GM19397 (cell line): ENCODE measurements at regions not wholly inside any gene's neighbourhood (a gene's known extent, or its start where the extent isn't known, plus 50 kb on each side); places are given as distances from the start of the nearest gene placed in this dataset.

Experiments
- ATAC-seq: cut with Tn5 transposase; IDR thresholded peaks from one replicate; pipeline ENCODE4 v1.9.1; 2021; ENCODE audit warnings: mild to moderate bottlenecking, moderate library complexity; ENCODE audit not compliant: unreplicated experiment

DNA sequence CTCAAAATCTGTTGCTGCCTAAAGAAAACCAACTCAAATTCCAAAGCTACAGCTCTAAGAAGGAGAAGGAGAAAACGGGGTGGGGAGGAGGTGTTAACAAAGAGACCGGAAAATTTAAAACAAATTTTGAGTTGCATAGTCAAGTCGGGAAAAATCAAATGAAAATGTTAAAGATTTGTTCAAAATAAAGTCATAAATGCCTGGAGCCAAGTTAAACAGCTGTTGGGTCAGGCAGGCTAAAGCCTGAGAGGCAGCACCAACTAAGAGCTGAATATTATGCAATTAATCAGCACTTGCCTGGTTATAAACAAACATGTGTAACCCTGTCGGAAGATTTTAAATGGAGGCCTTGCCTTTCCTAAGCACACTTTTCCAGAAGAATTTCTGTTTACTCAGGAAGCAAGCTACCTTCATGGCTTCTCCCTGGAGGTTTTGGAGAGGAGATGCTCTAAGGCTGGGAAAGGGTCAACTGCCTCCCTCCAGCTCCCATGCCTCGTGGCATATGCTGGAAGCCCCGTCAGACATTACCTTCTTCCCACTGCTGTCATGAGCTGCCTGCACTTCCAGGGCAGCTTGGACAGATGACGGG lies 270.5 kb downstream of the DMRT2 start:
- no peak for ATAC-seq

DNA sequence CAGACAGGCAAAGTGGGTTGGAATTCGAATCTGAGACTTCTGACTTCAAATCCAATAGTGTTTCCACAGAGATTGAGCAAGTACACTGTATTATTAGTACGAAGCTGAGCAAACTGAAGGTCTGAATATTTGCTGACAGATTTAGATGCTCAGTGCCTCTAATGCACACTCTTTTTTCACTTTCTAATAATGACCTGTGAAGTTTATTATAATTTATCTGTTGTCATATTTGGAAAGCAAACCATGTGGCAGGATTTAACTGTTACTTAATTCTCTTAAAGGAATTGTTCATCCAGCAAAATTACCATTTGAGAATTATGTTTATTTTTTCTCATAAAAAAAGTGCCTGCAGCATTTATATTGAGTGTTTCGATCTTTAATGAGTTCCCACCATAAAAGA lies 277.3 kb downstream of the DMRT2 start:
- ATAC-seq: no peak

DNA sequence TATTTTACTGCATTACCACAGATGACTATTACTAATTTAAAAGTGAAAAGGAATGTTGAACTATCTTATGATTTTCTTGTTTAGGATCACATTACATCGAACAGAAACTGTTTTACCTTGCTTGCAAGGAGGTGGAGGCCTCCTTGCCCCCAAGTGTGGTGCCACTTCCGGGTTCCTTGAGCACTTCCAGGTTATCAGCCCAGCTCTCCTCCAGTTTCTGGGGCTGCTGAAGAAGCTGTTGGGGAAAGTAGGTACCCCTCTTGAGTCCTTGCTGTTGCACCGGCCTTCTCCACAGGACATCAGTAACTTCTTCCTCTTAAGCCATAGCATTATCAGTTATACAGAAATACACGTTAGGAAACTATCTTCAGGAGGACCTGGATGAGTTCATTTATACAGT lies 278.2 kb downstream of the DMRT2 start:
- ATAC-seq: no peak

DNA sequence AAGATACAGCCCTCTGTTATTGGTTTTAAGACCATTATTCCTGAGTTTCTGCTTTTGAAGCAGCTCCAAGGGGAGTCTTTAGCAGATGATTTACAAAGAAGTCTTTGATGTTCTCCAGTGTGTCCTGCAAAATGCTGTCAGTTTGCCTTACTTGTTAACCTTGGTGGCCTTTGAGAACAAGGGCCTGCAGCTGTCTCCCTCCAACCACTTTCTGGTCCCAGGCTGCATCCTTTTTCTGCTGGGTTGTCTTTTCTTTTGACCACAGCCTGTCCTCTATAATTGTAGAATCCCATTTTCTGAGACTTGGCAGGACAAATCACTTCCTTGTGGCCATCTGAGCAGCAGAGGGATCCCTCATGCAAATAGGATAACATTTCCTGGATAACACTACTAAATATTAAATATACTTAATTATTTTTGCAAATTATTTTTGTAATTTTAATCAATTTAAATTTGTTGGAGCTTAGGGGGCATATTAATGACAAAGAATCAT lies 281.4 kb downstream of the DMRT2 start:
- no peak for ATAC-seq

DNA sequence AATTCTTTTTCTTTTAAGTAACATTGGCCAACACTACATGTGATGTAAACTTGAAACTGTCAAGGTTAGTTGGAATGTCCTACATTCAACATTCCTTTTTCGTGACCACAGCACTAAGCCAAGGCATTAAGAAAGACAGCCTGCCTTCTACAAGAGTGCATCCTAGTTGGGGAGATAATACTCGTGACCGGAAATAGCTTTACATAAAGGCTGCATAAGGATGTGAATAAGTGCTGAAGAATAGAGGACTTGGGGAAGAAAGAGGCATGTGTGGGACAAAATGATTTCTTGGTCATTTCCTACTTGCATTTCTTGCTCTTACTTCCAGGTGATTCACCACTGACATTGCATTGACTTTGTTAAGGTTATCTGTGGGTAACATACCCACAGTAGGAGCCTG lies 282.0 kb downstream of the DMRT2 start:
- ATAC-seq: no peak

DNA sequence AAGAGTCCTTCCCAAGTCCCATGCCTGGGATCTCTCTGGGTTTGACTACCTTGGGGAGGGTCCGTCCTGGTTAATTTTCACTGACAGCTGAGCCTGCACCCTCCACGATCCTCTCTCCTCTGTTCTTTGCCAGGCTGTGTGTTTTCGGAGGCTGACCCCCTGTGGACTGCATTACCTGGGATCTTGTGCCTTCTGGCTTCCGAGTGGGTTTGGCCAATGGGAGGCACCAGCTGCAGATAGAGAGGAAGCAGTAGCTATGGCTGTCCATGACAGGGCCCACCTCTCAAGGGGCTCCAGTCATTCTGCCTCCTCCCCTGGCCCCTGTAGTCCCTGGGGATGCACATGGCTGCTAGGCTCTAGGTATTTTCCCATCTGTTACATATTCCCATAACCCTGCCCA lies 285.0 kb downstream of the DMRT2 start:
- no peak for ATAC-seq

DNA sequence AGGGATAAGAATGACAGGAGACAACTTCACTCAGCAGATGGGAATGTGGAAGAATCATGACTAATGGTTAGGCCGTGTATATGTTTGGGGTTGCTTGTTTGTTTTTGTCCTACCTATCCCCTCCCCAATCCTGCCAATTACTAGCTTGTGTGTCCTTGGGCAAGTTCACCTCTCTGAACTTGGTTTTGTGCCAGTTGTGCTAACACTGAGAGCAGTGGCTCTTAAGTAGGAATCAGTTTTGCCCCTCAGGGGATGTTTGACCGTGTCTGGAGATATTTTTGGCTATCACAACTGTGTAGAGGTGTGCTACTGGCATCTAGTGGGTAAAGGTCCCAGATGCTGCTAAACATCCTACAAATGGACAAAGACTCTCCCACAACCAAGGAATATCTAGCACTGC lies 287.0 kb downstream of the DMRT2 start:
- ATAC-seq: no peak

DNA sequence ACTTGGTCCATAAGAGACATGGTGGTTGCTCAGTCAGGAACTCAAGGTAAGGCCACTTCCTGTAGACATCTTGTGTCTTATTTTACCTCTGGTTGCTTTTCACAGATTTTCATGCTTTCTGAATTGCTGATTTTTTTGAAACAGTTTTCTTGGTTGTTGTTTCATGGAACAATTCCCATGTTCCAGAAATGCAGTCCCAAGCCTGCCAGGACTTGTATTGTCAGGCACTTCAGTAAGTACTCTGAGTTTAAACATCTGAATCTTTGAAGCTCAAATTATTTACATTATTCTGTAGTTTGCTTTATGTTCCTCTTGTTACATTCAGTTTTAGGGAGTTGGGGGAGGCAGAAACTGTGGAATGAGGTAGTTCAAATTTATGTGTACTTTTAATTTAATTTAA lies 290.2 kb downstream of the DMRT2 start:
- ATAC-seq: no peak

DNA sequence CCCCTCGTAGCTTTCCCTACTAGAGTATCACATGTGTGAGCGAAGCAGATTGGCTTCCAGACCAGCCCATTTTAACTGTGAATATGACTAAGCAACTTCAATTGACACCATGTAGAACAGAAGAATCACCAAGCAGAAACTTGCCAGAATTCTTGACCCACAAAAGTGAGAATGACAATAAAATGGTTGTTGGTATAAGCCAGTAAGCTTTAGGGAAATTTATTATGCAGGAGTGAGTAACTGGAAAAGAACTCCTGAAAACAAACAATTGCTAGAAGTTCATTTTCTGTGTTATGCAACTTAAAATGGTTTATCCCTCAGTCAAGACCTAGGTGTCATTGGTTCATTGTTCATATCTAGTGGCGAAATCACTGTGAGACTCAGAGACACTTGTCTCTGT lies 303.1 kb downstream of the DMRT2 start:
- no peak for ATAC-seq

DNA sequence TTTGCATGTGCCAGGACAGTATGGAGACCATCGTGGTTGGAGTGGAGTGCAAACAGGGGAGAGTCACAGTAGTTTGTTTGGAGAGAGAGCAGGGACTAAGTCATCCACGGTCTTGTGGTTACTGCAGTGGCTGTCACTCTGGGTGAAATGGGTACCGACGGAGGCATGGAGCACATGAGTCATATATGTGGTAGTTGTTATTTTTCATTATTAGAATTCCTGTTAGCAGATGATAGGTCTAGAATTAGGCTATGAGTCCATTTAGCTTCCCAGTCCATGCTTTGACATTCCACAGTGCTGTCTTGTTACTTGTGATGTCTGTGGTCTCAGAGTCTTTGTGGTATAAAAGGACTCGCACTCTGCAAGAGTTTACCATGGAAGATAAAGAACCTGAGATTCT lies 303.9 kb downstream of the DMRT2 start:
- no peak for ATAC-seq

DNA sequence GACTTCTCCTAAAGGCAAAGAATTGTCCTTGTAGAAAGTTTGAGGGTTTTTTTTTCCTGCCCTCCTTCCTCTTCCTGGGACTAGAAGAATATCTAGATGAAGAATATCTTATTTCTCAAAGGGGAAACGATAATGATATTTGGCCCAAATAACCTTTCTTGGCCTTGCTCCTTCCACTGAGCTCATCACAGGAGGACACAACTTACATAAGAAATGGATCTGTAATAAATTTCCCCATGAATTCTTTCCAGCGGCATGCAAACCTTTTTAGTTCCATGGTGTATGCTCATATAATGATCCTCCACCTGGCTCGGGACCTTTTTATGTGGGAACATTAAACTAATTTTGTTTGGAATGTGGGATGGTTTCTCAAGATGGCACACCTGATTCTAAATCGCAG lies 304.4 kb downstream of the DMRT2 start:
- no peak for ATAC-seq

DNA sequence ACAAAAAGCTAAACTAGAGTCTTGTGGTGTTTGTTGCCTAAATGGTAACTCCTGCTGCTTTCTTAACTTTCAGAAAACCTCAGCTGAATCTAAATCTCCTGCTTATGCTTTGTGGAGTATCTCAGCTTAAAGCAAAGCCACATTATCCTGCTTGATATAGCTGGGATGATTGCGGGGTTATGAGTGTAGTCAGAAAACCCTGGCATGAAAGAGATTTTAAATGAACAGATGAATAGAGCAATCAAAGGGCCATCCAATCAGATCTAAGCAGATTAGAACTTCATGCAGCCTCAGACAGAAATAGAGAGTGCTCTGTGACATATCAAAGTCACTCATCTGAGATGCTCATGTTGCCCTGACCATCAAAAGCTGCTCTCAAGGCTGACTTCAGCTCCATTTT lies 305.5 kb downstream of the DMRT2 start:
- no peak for ATAC-seq

DNA sequence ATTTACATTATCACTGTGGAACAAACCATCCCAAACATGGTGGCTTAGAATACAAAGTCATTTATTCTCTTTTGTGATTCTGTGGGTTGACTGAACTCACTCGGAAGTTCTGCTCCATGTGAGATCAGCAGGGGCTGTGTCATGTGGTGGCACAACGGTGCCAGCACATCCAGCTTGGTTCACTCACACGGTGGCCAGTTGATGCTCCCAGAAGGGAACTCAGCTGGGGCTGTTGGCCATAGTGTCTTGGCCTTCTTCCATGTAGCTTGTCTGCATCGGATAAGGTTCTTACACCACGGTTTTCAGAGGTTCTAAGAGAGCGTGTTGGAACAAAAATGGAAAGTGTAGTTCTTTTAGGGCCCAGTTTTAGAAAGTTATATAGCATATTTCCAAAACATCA lies 312.7 kb downstream of the DMRT2 start:
- no peak for ATAC-seq

DNA sequence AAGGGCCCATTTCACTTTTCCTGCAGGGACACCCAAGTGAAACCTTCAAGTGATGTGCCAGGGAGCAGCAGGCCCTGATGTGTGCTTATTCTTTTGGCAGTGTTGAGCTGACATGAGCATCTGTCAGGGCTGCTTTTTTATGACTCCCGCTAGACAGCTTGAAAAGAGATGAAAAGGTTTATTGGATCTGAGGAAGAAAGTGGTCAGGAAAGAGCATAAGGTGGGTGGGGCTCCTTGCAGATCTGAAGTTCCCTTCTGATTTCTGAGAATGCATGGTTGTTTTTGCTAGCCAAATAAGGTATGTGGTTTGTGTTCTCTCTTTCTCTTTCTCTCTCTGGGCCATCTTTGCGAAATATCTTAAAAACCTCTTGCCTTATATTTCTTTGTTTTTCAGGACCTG lies 316.1 kb downstream of the DMRT2 start:
- ATAC-seq: no peak

DNA sequence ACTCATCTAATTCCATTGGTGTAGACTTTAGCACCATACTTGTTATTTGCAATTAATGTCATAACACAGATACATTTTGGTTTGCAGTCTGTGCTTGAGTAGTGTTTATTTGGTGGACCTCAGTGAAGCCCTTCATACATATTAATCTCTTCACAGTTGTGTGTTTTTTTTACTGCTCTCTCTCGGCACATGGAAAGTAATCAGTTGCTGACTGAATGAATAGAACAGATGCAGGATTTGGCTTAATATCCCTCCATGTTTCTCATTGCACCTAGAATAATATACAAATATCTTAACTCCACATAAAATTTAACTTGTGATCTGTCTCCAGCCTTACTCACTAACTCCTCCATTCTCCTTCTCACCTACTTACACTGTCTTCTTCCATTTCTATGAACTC lies 319.1 kb downstream of the DMRT2 start:
- ATAC-seq: no peak

DNA sequence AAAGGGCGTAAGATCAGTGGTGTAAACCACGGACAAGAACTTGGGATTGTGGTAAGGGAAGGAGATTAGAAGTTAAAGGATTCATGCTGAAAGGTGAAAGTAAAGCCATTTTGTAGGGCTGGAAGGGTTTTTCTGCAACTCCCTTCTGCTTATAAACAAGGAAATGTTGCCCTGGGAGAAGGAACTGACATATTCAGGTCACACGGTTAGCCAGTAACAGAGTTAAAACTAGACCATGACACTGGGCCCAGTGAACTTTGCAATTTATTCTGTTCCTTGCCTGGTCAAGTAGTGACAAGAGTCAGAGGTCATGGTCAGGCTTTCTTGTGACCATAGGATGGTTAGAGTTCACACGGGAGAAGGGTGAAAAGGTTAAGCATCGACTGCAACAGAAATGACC lies 323.3 kb downstream of the DMRT2 start:
- no peak for ATAC-seq

DNA sequence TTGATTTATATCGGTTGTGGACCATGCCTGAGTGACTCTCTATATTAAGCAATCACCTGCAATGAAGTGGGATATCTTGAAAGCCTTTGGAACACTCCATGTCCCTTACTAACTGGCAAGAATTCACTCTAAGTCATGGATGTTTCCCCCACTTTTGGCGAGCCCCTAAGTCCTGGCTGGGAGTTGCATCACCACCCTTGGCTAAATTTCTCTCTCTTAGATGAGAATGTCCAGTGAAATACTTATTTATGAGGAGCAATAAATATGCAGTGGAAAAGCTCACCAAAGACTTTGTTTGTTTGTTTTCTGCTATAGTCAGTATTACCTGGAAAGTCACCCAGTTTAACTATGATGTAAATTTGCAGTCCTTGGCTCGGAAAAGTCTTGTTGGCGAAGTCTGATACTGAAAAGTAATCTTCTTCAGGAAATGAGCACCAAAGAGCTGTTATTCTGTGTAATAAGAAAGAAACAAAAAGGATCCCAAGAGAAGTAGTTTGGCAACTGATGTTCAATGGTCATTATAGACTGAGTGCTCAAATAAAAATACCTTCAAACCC lies 333.8 kb downstream of the DMRT2 start:
- ATAC-seq: no peak

DNA sequence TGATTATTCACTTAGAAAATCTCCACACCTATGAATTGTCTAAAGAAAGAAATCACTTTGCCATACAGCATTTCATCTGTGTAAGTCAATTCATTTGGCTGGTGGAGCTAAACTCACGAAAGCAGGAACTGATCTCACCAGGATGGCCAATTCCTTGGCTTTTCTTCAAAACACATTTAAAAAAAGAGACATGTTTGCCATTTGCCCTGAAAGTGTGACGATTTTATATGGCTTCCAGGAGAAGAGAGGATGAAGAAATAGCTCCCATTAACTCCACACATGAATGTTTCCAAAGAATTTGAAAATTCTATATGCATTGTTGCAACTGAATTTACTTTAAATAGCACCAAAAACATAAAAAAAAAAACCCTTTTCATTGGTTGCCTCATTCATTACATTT lies 334.7 kb downstream of the DMRT2 start:
- no peak for ATAC-seq

DNA sequence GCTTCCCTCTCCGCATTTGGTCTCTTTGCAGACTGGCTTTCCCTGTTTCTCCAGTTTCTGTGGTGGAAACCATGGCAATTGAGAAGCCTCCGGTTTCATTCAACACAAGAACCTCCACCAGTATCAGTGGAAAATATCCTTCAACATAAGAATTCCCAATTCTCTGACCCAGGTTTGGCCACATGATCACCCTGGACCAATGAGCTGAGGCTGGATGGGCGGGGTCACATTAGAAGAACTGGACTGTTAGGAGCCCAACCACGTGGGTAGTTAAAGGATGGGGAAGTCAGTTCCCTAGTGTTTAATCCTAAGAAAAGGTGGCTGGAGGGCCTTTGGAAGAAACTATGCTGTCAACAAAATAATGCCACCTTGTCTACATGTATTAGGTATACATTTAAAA lies 336.3 kb downstream of the DMRT2 start:
- ATAC-seq: no peak

DNA sequence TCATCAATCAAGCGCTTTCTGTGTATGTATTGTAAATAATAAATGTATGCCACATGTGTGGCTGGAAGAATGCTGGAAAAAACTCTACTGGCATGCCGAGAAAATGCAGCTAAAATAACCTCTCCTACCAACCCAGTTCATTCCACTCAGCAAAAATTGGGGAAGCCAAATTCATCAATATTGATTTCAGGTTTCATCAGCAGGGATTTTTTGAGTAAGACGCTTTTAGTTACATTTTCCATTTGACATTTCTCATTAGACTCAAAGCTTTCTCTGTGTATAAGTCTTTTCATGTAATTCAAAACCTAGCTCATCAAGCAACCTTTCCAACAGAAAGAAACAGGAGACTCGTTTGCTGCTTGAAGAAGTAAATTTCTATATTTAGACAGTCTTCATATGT lies 338.1 kb downstream of the DMRT2 start:
- no peak for ATAC-seq

DNA sequence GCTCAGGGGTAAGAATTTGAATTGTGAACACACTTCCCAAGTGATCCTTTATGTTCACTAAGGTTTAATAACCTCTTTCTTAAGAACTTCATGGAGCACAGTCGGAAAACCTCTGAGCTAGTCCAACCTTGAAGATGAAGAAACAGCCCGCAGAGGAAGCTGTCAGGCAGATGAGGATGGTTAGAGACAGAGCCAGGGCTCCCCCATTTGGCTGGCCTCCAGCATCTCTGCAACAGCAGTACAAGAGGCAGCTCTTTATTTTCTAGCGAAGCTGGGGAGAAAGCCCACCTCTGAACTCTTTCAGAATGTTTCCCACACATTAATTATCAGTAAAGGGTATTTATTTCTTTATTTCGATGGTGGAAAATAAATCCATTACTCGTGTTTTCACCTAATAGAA lies 350.8 kb downstream of the DMRT2 start:
- ATAC-seq: no peak

DNA sequence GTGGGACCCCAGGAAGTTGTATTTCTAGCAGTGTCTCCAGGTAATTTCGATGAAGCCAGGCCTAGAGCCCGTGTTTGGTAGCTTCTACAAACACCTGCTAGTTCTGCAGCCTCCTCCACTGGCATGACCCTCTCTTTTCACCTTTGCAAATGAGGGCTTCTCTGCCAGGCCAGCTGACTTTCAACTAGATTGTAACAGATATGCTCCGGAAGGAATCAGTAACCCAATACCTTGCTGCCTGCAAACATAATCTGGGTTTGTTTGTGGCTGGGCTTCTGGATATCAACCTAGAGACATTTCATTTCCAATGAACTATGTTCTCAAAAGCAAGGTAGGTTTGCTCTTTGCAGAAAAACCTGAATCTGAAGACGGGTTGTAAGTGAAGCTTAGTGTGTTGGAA lies 354.8 kb downstream of the DMRT2 start:
- ATAC-seq: no peak

DNA sequence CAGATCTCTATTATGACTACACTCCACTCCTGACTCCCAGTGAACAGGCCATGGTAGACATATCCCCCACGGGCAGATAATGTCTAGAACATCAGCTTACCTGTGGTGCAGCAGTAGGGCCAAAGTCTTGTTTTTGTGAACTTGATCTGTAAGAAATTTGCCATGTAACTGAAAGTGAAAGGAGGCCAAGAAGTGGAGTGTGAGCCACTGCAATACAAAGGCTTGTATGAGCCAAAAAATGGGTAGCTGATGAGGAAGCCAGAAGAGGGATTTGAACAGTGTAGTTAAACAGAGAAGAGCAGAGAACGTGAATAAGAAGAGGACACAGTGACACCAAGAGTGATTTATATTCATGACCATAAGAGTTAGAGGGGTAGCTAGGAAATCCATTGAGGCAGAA lies 361.7 kb downstream of the DMRT2 start:
- ATAC-seq: no peak
